ENCODE measurements at regions not wholly inside any gene's neighbourhood (a gene's known extent, or its start where the extent isn't known, plus 50 kb on each side); places are given as distances from the start of the nearest gene placed in this dataset.

GRCh38 chr9:109717342-109717741, 62.7 kb upstream of the PALM2AKAP2 start:
- no peak overlapping the region for H3K4me3 ChIP-seq (ENCODE audit: low read depth, low read length)
- no peak for DNase-seq (ENCODE audit: low read depth)
- in situ Hi-C loops (cut with HindIII; ENCODE audit: low sequenced_read_pairs) = loop anchor here (5.0 kb wide), 1 partner anchor 50 kb away; no protein-coding TSS in a partner anchor
- TF ChIP-seq CTCF (IDR thresholded peaks at IDR 0.05; ENCODE audit: low read depth, low read length, missing control alignments) = no peak

- no peak for DNase-seq (ENCODE audit: low read depth)
- in situ Hi-C loops (cut with HindIII; ENCODE audit: low sequenced_read_pairs) = loop anchor here (5.0 kb wide), 1 partner anchor 52 kb away; no protein-coding TSS in a partner anchor
- no peak overlapping the region for H3K4me3 ChIP-seq (ENCODE audit: low read depth, low read length)
- no peak for TF ChIP-seq CTCF (IDR thresholded peaks at IDR 0.05; ENCODE audit: low read depth, low read length, missing control alignments)
Measured at GRCh38 chr9:109718861-109719260, 61.1 kb upstream of the PALM2AKAP2 start.

GRCh38 chr9:109721001-109721400, 59.0 kb upstream of the PALM2AKAP2 start:
- no peak for DNase-seq (ENCODE audit: low read depth)
- in situ Hi-C loops (cut with HindIII; ENCODE audit: low sequenced_read_pairs) = no loop called here
- no peak for TF ChIP-seq CTCF (IDR thresholded peaks at IDR 0.05; ENCODE audit: low read depth, low read length, missing control alignments)
- no peak overlapping the region for H3K4me3 ChIP-seq (ENCODE audit: low read depth, low read length)

GRCh38 chr9:109722007-109722406, 58.0 kb upstream of the PALM2AKAP2 start:
- DNase-seq (ENCODE audit: low read depth) = no peak
- no peak for TF ChIP-seq CTCF (IDR thresholded peaks at IDR 0.05; ENCODE audit: low read depth, low read length, missing control alignments)
- in situ Hi-C loops (cut with HindIII; ENCODE audit: low sequenced_read_pairs) = no loop called here
- H3K4me3 ChIP-seq (ENCODE audit: low read depth, low read length) = no peak overlapping the region

GRCh38 chr9:109723781-109724180, 56.2 kb upstream of the PALM2AKAP2 start:
- DNase-seq (ENCODE audit: low read depth) = no peak
- no peak overlapping the region for H3K4me3 ChIP-seq (ENCODE audit: low read depth, low read length)
- in situ Hi-C loops (cut with HindIII; ENCODE audit: low sequenced_read_pairs) = no loop called here
- TF ChIP-seq CTCF (IDR thresholded peaks at IDR 0.05; ENCODE audit: low read depth, low read length, missing control alignments) = no peak

GRCh38 chr9:109725460-109725859, 54.5 kb upstream of the PALM2AKAP2 start:
- DNase-seq (ENCODE audit: low read depth) = no peak
- no peak for TF ChIP-seq CTCF (IDR thresholded peaks at IDR 0.05; ENCODE audit: low read depth, low read length, missing control alignments)
- no peak overlapping the region for H3K4me3 ChIP-seq (ENCODE audit: low read depth, low read length)
- in situ Hi-C loops (cut with HindIII; ENCODE audit: low sequenced_read_pairs) = no loop called here

- DNase-seq (ENCODE audit: low read depth) = no peak
- in situ Hi-C loops (cut with HindIII; ENCODE audit: low sequenced_read_pairs) = no loop called here
- no peak for TF ChIP-seq CTCF (IDR thresholded peaks at IDR 0.05; ENCODE audit: low read depth, low read length, missing control alignments)
- H3K4me3 ChIP-seq (ENCODE audit: low read depth, low read length) = no peak overlapping the region
Measured at GRCh38 chr9:109726119-109726518, 53.9 kb upstream of the PALM2AKAP2 start.
